ENCODE measurements at regions not wholly inside any gene's neighbourhood (a gene's known extent, or its start where the extent isn't known, plus 50 kb on each side); places are given as distances from the start of the nearest gene placed in this dataset.
"Not testable (repeated sequence)": the region's sequence is repeated elsewhere in the genome, so short reads cannot be mapped to it uniquely, and the experiment has no call there.

DNA sequence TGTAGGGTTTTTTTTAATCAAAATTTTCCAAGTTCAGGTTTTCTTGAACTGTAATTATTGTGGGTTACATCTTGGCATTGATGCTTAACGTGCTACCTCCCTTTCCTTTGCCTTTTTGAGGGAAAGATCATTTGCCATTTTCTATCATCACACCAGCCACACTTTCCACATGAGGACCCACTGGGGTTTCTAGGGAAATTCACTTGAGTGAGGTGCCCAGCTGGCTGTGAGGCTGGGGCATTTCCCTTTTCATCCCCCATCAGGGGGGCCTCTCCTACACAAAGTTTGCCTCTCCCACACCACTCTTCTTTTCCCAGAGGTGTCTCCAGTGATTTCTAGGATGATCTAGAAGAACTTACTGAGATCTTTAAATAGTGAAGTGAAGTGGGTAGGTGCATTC, 335.7 kb downstream of the BMP4 start:
- ATAC-seq (ENCODE audit: insufficient read depth, low read depth): no peak
- H3K4me2 ChIP-seq (ENCODE audit: insufficient read depth, low read length): no peak overlapping the region

DNA sequence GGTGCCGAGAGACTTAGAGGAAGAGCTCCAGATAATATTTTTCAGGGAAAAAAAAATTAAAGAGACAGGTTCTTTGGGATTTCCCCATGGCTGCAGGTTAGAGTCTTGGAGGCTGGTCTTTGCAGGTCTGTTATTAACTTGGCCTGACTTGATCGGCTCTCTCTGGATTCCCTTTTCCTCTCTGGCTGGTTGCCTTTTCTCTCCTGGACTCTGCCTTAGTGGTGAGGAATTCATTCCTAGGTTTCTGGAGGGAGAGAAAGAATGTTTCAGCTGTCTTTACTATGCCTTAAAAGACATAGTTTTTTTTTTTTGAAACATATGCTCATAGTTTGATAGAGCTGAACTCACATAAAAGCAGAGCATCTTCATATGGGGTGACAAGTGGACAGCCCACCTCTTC, 336.3 kb downstream of the BMP4 start:
- Histone ChIP-seq H3K27ac (ENCODE audit: low read length) (no peak overlapping the region), H4K20me1 (ENCODE audit: insufficient read depth, low read length) (no peaks in the 10 kb centered on the region), H3K36me3 (ENCODE audit: insufficient read depth, low read length) (no peaks in the 10 kb centered on the region), H3K9me3 (ENCODE audit: insufficient read depth, low read length, severe bottlenecking) (no peaks in the 10 kb centered on the region), H3K27me3 (ENCODE audit: insufficient read depth, low read length, poor library complexity) (no peaks in the 10 kb centered on the region), H3K9ac (ENCODE audit: low read depth, low read length) (no peak overlapping the region), H3K79me2 (ENCODE audit: insufficient read depth, low read length) (no peaks in the 10 kb centered on the region), H3K4me3 (ENCODE audit: low read depth in 1 of 2, low read length in 2 of 2) (no peak overlapping the region), H3K4me2 (ENCODE audit: insufficient read depth, low read length) (no peak overlapping the region), H2AFZ (ENCODE audit: low read depth, low read length) (no peak overlapping the region), H3K4me1 (ENCODE audit: insufficient read depth, low read length) (peaks cover 21% of the 10 kb centered on the region)
- no peak for DNase-seq
- TF ChIP-seq, protein P1, sequence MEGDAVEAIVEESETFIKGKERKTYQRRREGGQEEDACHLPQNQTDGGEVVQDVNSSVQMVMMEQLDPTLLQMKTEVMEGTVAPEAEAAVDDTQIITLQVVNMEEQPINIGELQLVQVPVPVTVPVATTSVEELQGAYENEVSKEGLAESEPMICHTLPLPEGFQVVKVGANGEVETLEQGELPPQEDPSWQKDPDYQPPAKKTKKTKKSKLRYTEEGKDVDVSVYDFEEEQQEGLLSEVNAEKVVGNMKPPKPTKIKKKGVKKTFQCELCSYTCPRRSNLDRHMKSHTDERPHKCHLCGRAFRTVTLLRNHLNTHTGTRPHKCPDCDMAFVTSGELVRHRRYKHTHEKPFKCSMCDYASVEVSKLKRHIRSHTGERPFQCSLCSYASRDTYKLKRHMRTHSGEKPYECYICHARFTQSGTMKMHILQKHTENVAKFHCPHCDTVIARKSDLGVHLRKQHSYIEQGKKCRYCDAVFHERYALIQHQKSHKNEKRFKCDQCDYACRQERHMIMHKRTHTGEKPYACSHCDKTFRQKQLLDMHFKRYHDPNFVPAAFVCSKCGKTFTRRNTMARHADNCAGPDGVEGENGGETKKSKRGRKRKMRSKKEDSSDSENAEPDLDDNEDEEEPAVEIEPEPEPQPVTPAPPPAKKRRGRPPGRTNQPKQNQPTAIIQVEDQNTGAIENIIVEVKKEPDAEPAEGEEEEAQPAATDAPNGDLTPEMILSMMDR (IDR thresholded peaks at IDR 0.05; ENCODE audit: borderline replicate concordance, extremely low read depth, low read length, poor library complexity, severe bottlenecking): no peak
- no peak for TF ChIP-seq EZH2 (IDR thresholded peaks at IDR 0.05; ENCODE audit: borderline replicate concordance, low read depth, low read length, severe bottlenecking)
- no peak for ATAC-seq (ENCODE audit: insufficient read depth, low read depth)

More for the DNA sequence above, 335.7 kb downstream of the BMP4 start:
- Histone ChIP-seq H3K4me1 (ENCODE audit: insufficient read depth, low read length) (peaks cover 21% of the 10 kb centered on the region), H3K9me3 (ENCODE audit: insufficient read depth, low read length, severe bottlenecking) (no peaks in the 10 kb centered on the region), H3K27ac (ENCODE audit: low read length) (no peak overlapping the region), H3K79me2 (ENCODE audit: insufficient read depth, low read length) (no peaks in the 10 kb centered on the region), H3K4me3 (ENCODE audit: low read depth in 1 of 2, low read length in 2 of 2) (no peak overlapping the region), H4K20me1 (ENCODE audit: insufficient read depth, low read length) (no peaks in the 10 kb centered on the region), H3K9ac (ENCODE audit: low read depth, low read length) (no peak overlapping the region), H3K36me3 (ENCODE audit: insufficient read depth, low read length) (no peaks in the 10 kb centered on the region), H3K27me3 (ENCODE audit: insufficient read depth, low read length, poor library complexity) (no peaks in the 10 kb centered on the region), H2AFZ (ENCODE audit: low read depth, low read length) (no peak overlapping the region)
- TF ChIP-seq EZH2 (IDR thresholded peaks at IDR 0.05; ENCODE audit: borderline replicate concordance, low read depth, low read length, severe bottlenecking): no peak
- TF ChIP-seq, protein P1 (IDR thresholded peaks at IDR 0.05; ENCODE audit: borderline replicate concordance, extremely low read depth, low read length, poor library complexity, severe bottlenecking): no peak
- no peak for DNase-seq

DNA sequence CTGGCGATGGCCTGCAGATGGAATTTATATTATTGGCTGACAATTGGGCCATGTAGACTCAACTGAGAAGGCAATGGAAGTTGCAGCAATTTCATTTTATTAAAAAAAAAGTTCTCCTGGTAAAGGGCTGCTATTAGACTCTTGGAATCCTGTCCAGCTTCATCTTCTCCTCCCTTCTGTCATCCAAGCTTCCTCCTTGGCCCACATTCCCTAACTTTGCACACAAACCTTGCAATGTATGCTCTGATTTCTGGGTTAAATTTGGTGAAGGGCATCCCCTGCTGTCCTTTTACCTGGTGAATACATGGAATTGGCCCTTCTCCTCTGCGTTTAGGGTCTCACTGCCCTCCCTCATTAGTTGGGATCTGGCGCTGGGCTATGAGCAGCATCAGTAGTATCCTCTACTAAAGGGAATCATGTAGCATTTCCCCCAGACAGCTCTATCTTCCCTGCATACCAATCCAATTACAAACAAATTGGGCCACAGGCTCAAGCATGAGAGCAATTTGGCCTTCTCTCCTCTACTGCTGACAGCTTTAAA, 336.9 kb downstream of the BMP4 start:
- ATAC-seq (ENCODE audit: insufficient read depth, low read depth): no peak
- Histone ChIP-seq H4K20me1 (ENCODE audit: insufficient read depth, low read length) (no peaks in the 10 kb centered on the region), H3K4me2 (ENCODE audit: insufficient read depth, low read length) (no peak overlapping the region), H3K27ac (ENCODE audit: low read length) (no peak overlapping the region), H3K4me1 (ENCODE audit: insufficient read depth, low read length) (peaks cover 24% of the 10 kb centered on the region), H3K27me3 (ENCODE audit: insufficient read depth, low read length, poor library complexity) (no peaks in the 10 kb centered on the region), H3K36me3 (ENCODE audit: insufficient read depth, low read length) (no peaks in the 10 kb centered on the region), H3K9me3 (ENCODE audit: insufficient read depth, low read length, severe bottlenecking) (no peaks in the 10 kb centered on the region), H3K9ac (ENCODE audit: low read depth, low read length) (no peak overlapping the region), H2AFZ (ENCODE audit: low read depth, low read length) (no peak overlapping the region), H3K79me2 (ENCODE audit: insufficient read depth, low read length) (no peaks in the 10 kb centered on the region), H3K4me3 (ENCODE audit: low read depth in 1 of 2, low read length in 2 of 2) (no peak overlapping the region)
- DNase-seq: no peak
- no peak for TF ChIP-seq EZH2 (IDR thresholded peaks at IDR 0.05; ENCODE audit: borderline replicate concordance, low read depth, low read length, severe bottlenecking)
- TF ChIP-seq, protein P1 (IDR thresholded peaks at IDR 0.05; ENCODE audit: borderline replicate concordance, extremely low read depth, low read length, poor library complexity, severe bottlenecking): no peak

DNA sequence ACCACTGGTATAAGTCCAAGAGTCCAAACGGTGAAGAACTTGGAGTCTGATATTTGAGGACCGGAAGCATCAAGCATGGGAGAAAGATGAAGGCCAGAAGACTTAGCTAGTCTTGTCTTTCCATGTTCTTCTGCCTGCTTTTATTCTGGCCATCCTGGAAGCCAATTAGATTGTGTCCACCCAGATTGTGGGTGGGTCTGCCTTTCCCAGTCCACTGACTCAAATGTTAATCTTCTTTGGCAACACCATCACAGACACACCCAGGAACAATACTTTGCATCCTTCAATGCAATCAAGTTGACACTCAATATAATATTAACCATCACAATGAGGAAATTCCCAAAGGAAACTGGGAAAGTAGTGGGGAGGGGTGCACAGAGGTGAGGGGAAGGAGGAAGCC, 340.1 kb downstream of the BMP4 start:
- ATAC-seq (ENCODE audit: insufficient read depth, low read depth); H3K9ac ChIP-seq (ENCODE audit: low read depth, low read length); H3K4me2 ChIP-seq (ENCODE audit: insufficient read depth, low read length); H3K36me3 ChIP-seq (ENCODE audit: insufficient read depth, low read length); H4K20me1 ChIP-seq (ENCODE audit: insufficient read depth, low read length); H3K27ac ChIP-seq (ENCODE audit: low read length); H2AFZ ChIP-seq (ENCODE audit: low read depth, low read length); H3K4me3 ChIP-seq (ENCODE audit: low read depth in 1 of 2, low read length in 2 of 2); DNase-seq; H3K27me3 ChIP-seq (ENCODE audit: insufficient read depth, low read length, poor library complexity); H3K9me3 ChIP-seq (ENCODE audit: insufficient read depth, low read length, severe bottlenecking); H3K79me2 ChIP-seq (ENCODE audit: insufficient read depth, low read length): not testable (repeated sequence)
- peaks cover 31% of the 10 kb centered on the region for H3K4me1 ChIP-seq (ENCODE audit: insufficient read depth, low read length)

Data from DND-41 (cell line).